Stimulated activated CD4-positive, alpha-beta T cell treated with anti-CD3 and anti-CD28 coated beads, Interleukin-4, amount 100 ng/mL, for 4 hours (primary cell): ENCODE measurements at regions not wholly inside any gene's neighbourhood (a gene's known extent, or its start where the extent isn't known, plus 50 kb on each side); places are given as distances from the start of the nearest gene placed in this dataset.

Source experiments
- DNase-seq, 2 experiments: peaks; one replicate each; pipeline ENCODE4 v3.0.0-alpha.2; 2020

DNA sequence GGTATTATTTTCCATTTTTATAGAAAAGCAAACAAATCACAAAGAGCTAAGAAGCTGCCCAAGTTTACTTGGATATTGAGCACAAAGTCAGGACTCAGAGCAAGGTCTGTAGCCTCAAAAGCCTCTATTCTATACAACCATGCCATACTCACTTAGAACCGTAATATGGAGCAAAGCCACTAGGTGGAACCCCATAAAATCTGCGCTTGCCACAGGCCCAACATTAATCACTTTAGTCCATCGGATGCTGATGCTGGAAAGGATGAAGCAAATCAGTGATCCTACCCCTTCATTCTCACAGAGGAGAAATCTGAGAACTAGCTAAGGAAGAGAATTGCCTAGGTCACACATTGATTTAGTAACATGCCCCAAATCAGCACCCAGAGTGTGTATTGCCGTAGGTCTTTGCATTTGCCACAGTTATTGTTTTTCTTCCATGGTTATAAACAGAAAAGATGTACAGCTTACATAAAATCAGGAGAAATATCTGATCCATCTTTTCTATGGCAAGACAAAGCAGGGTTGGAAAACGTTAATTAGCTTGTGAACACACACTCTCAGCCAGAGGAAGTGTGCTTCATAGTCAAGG lies 56.7 kb upstream of the RAB38 start:
- DNase-seq, result peak in 1 of 2 experiments; percentile 4

DNA sequence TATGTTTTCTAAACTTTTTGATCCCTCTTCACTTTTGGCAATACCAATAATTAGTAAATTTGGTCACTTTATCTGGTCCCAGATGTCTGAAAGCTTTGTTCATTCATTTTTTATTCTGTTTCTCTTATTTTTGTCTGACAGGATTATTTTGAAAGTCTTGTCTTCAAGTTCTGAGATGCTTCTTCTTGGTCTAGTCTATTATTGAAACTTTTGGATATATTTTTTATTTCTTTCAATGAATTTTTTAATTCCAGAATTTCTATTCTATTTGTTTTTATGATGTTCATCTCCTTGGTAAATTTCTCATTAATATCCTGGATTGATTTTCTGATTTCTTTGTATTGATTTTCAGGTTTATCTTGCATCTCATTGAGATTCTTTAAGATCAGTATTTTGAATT lies 54.1 kb upstream of the RAB38 start:
- DNase-seq, result no peak
